SU-DHL-6 (cell line): ENCODE measurements at regions not wholly inside any gene's neighbourhood (a gene's known extent, or its start where the extent isn't known, plus 50 kb on each side); places are given as distances from the start of the nearest gene placed in this dataset.

Experiments
- CTCF ChIP-seq: fragments of 200-600 bp; sonication (generic); IDR thresholded peaks from one replicate; pipeline ENCODE4 v1.5.1; 2017; ENCODE audit warnings: antibody characterized with exemption, mild to moderate bottlenecking, low read length, moderate library complexity; ENCODE audit not compliant: insufficient read depth, poor library complexity, severe bottlenecking
- EZH2phosphoT487 ChIP-seq: fragments of 200-600 bp; sonication (generic), shearing (Covaris generic); conservative IDR thresholded peaks from 2 replicates; pipeline ENCODE4 v1.6.1; 2018; ENCODE audit warnings: mild to moderate bottlenecking, antibody characterized with exemption, low read length, moderate library complexity, mixed read lengths

DNA sequence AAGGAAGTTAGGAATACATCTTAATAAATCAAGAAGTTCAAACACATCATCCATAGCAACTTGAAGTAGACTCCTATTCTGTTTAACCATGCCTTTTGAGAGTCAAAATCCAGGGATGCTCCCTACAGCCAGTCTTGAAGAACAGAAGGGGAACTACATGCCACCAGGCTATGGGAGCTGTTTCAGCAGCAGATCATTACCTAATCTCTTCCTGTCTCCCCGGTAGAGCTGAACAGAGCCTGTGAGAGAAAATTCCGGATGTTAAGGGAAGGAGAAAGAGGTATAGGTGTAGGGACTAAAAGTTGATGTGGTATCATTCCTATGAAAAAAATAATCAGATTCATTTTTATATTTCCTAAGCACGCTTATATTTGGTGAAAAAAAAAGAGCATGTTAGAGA lies 352.2 kb downstream of the SPRY1 start:
- no peak for TF ChIP-seq CTCF
- no peak for TF ChIP-seq EZH2phosphoT487
